GM21786 (cell line): ENCODE measurements at regions not wholly inside any gene's neighbourhood (a gene's known extent, or its start where the extent isn't known, plus 50 kb on each side); places are given as distances from the start of the nearest gene placed in this dataset.
A peak's percentile ranks its signal among the peaks of the same experiment; 100 is the strongest.
"Not testable (repeated sequence)": the region's sequence is repeated elsewhere in the genome, so short reads cannot be mapped to it uniquely, and the experiment has no call there.

Experiments used
- ATAC-seq: cut with Tn5 transposase; IDR thresholded peaks from one replicate; pipeline ENCODE4 v1.9.1; 2021; ENCODE audit not compliant: unreplicated experiment

DNA sequence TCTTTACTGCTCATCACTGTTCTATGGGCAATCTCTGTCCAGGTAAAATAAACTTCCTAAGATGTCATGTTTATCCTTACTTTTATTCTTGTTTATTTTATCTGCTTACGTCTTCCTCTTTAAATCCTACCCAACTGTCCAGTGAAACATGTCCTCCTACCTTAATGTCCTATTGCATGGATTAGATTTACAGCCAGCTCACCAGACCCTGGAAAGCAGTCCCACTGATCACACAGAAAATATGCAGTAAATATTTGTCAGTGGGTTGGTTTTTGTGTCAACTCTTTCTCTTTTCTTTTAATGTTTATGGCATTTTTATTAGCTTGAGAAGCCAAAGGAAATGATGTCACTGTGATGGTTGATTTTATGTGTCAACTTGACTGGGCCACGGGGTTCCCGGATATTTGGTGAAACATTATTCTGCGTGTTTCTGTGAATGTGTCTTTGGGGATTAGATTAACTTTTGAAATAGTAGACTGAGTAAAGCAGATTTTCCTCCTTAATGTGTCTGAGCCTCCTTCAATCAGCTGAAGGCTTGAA, 258.3 kb downstream of the SRGAP2C start:
- ATAC-seq = no peak

- ATAC-seq = no peak
These were observed 259.3 kb downstream of the SRGAP2C start for GRCh38 chr1:121444096-121444495.

GRCh38 chr1:121445679-121446078, 260.9 kb downstream of the SRGAP2C start:
- no peak for ATAC-seq

DNA sequence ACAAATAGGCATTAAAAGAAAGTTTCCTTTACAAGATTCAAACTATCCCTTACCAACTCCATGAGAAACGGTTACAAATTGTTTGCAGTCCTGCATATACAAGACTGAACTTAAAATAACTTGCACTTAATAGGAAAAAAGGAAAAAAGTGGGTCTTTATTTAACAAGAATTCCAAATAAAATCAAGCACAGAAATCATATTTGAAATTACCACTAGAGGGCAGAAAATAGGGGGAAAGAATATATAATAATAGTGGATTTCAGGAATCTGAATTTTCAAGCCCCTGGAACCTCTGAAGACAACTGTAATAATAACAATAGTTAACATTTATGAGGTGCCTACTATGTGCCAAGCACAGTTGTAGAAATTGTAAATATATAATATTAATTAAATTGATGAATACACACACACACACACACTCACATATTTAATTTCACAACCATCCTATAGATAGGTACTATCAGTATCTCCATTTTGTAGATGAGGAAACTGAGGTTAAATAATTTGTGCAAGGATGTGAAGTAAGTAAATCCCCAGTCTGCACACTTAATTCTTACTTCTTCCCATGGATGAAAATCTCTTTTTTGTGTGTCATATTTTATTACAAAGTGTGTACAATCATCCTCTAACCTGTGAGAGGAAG, 262.6 kb downstream of the SRGAP2C start:
- ATAC-seq = not testable (repeated sequence)

DNA sequence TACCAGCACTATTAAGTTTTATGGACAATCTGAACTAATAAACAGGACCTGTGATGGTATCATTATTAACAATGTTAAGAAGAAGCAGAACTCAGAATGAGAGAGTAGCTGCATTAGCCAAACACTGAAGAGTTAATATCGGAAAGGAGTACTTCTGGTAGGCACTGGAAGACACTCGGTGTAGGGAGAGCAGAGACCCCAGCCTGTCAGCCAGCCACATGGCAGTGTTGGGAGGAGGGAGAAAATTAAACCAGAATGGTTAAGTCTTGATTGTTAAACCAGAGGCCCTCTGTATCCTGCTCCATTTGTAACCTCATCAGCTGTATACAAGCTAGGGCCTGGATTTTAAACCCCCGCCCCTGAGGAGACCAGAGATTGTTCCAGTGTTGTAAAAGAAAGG, 263.3 kb downstream of the SRGAP2C start:
- not testable (repeated sequence) for ATAC-seq

GRCh38 chr1:121448851-121449250, 264.1 kb downstream of the SRGAP2C start:
- no peak for ATAC-seq

- ATAC-seq = no peak
These were observed 267.7 kb downstream of the SRGAP2C start for GRCh38 chr1:121452484-121452883.

DNA sequence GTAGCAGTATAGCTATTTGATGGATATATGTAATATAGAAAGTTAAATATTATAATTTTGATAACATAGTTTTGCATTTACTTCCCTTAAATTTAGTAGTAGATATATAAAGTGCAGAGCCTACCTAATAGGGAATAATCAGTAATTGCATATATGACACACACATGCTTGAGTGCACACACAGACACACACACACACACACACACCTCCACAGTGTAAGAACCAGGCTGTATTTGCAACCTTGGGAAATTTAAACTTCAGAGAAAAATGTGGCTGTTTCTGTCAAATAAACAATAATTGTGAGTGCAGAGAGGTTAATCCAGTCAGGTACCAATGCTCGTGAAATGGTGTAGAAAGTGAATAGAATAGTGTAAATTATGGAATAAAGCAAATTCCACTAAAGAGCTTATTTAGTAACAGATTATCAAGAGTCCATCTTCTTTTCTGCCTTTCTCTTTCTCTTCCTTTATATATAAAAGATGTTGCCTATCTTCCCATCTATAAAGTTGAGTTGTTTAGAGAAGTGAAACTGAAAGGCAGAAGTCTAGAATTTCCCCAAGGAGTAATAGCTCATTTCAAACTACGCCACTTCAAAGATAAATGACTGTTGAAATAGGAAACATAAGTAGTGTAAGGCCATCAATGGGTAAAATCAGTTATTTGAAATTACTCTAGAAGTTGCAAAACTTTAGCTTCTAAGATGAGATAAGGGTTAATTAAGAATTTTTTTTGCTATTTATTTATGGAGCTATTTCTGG, 273.7 kb downstream of the SRGAP2C start:
- ATAC-seq = peak; percentile 100

DNA sequence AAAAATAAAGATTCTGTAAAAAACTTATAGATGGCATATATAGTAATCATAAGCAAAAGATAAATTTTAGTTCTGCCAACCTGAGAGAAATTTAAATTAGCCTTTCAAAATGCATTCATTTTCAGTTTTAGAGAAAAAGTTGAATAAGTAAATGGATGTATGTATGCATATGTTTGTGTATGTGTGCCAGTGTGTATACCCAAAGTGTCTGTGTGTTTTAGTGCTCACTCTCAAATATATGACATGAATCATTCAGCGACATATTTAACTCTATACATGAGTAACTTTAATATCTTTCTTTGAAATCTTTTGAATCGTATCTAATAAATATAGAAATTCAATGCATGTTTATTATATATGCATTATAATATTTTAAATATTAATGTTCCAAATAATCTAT, 274.5 kb downstream of the SRGAP2C start:
- ATAC-seq = no peak

- not testable (repeated sequence) for ATAC-seq
These were observed 284.6 kb downstream of the SRGAP2C start for GRCh38 chr1:121469395-121469794.

DNA sequence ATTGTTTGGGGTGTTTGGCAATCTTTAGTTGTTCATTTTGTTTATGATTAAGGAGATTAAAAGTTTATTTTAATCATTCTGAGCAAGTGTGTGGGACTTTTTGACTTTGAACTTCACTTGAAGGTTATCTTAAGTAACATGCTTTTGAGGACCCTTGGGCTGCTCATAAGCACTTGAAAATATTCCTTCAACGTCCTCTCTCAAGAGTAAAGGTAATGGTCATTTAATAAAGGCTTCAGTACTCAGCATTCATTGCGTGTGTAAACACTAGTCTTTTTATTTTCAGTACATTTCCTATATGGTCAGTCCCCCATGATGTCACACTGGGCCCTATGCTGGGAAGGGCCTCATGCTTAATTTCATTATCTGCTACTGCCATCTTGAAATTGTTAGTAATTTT, 285.6 kb downstream of the SRGAP2C start:
- not testable (repeated sequence) for ATAC-seq

- ATAC-seq = peak; percentile 84
These were observed 286.7 kb downstream of the SRGAP2C start for GRCh38 chr1:121471523-121471922.

DNA sequence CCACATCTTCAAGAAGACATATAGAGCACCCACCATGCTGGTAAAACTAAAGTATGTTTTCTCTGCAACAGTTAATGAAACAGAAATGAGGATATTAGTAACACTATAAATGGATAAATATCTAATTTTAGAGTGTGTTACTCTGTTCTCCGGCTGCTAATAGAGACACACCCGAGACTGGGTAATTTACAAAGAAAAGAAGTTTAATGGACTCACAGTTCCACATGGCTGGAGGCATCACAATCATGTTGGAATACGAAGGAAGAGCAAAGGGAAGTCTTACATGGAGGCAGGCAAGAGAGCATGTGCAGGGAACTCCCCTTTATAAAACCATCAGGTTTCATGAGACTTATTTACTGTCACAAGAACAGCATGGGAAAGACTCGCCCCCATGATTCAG, 287.2 kb downstream of the SRGAP2C start:
- no peak for ATAC-seq

GRCh38 chr1:121483234-121483633, 298.5 kb downstream of the SRGAP2C start:
- no peak for ATAC-seq

DNA sequence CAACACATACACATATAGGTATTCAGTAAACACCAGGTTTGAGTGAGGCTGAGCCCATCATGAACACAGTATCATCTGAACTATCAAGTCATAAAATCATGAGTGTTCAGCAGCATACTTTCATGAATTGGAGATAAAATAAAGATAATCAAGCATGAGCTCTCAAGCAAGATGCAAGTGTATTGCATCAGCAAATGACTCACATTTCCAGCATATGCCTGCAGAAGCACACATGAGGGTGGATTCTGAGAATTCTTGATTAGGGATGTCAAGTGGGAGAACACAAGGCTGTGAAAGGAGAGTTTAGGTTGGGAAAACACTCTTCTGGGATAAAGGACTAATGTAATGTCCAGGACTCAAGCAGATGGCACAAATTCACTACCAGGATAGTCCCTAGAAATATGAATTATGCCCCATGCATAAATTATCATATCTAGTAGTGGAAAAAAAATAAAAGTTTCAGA, 299.2 kb downstream of the SRGAP2C start:
- no peak for ATAC-seq

GRCh38 chr1:121494796-121495195, 310.0 kb downstream of the SRGAP2C start:
- not testable (repeated sequence) for ATAC-seq

GRCh38 chr1:121511455-121511854, 326.7 kb downstream of the SRGAP2C start:
- not testable (repeated sequence) for ATAC-seq

GRCh38 chr1:121511876-121512275, 327.1 kb downstream of the SRGAP2C start:
- ATAC-seq = not testable (repeated sequence)

- ATAC-seq = no peak
These were observed 330.5 kb downstream of the SRGAP2C start for GRCh38 chr1:121515235-121515634.

DNA sequence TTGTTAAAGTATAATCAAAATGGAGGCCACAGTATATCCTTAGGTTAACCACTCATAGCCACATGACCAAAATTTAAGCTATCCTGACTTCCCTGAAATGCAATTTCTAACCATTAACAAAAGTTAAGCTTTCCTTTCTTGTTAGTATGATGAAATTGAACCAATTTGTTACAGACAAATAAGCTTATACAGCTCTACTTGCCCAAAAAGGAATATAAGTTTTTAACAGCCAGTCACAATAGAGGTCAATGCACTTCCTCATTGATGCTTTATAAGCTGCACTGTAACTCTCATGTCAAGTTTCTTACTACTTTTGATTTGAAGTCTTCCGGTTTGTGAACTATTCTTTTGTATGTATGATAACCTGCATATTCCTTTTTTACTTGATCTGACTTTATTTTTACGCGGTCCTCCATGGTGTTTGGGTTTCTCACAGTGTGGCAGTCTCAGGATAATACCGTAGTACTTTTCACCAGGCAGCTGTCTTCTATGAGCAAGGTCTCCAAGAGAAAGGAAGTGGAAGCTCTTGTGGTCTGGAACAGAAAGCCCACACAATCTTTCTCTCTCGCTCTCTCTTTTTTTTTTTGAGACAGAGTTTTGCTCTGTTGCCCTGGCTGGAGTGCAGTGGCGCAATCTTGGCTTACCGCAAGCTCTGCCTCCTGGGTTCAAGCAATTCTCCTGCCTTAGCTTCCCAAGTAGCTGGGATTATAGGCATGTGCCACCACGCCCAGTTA, 331.6 kb downstream of the SRGAP2C start:
- ATAC-seq = peak; percentile 81

- ATAC-seq = no peak
These were observed 332.9 kb downstream of the SRGAP2C start for GRCh38 chr1:121517586-121518230.
